Ectodermal cell (in vitro differentiated cells): ENCODE measurements at regions not wholly inside any gene's neighbourhood (a gene's known extent, or its start where the extent isn't known, plus 50 kb on each side); places are given as distances from the start of the nearest gene placed in this dataset.

Experiments used
- H3K27ac ChIP-seq: 2 replicates; pipeline ENCODE4 v1.7.0; 2013; ENCODE audit warnings: mild to moderate bottlenecking, low read depth, low read length; ENCODE audit not compliant: insufficient read depth, poor library complexity, severe bottlenecking
- H3K27me3 ChIP-seq: 2 replicates; pipeline ENCODE4 v1.7.0; 2013; ENCODE audit warnings: mild to moderate bottlenecking, low read length; ENCODE audit not compliant: insufficient read depth, control insufficient read depth, poor library complexity, severe bottlenecking
- H3K36me3 ChIP-seq: one replicate; pipeline ENCODE4 v1.7.0; 2013; ENCODE audit warnings: low read length; ENCODE audit not compliant: control insufficient read depth, insufficient read depth
- H3K4me1 ChIP-seq: one replicate; pipeline ENCODE4 v1.7.0; 2013; ENCODE audit warnings: low read length; ENCODE audit not compliant: control insufficient read depth, insufficient read depth
- H3K4me3 ChIP-seq: 2 replicates; pipeline ENCODE4 v1.7.0; 2013; ENCODE audit warnings: low read depth, low read length, control low read depth; ENCODE audit not compliant: insufficient read depth
- H3K9me3 ChIP-seq: 2 replicates; pipeline ENCODE4 v1.7.0; 2013; ENCODE audit warnings: mild to moderate bottlenecking, low read length, moderate library complexity; ENCODE audit not compliant: control insufficient read depth
- WGBS, 2 experiments: methylation state at CpG; one replicate each; pipeline ENCODE4 v1.1.7; 2013; ENCODE audit warnings: missing lambda C conversion rate in 2 of 2; 5-methylcytosine and 5-hydroxymethylcytosine counted together

- Histone ChIP-seq H3K4me3 (no peak overlapping the region), H3K9me3 (no peaks in the 10 kb centered on the region), H3K27me3 (no peaks in the 10 kb centered on the region), H3K36me3 (no peaks in the 10 kb centered on the region), H3K27ac (no peak overlapping the region), H3K4me1 (no peaks in the 10 kb centered on the region)
- WGBS, 2 experiments, result 90 to 91% methylated on average over 15 of the region's 15 CpGs
Observed at GRCh38 chr22:49092716-49093115, 735.0 kb downstream of the BRD1 start.

- Histone ChIP-seq H3K4me1 (no peaks in the 10 kb centered on the region), H3K9me3 (no peaks in the 10 kb centered on the region), H3K36me3 (no peaks in the 10 kb centered on the region), H3K4me3 (no peak overlapping the region), H3K27ac (no peak overlapping the region), H3K27me3 (no peaks in the 10 kb centered on the region)
- 84 to 87% methylated on average over 13 of the region's 13 CpGs for WGBS, 2 experiments
Observed at GRCh38 chr22:49091917-49092545, 735.6 kb downstream of the BRD1 start.

- H3K4me3 ChIP-seq, result no peak overlapping the region
- no peak overlapping the region for H3K27ac ChIP-seq
- no peaks in the 10 kb centered on the region for H3K27me3 ChIP-seq
- no peaks in the 10 kb centered on the region for H3K36me3 ChIP-seq
- 93% methylated on average over 19 of the region's 19 CpGs for whole genome bisulfite sequencing, 2 experiments
- no peaks in the 10 kb centered on the region for H3K9me3 ChIP-seq
- no peaks in the 10 kb centered on the region for H3K4me1 ChIP-seq
Observed at GRCh38 chr22:49091451-49091850, 736.2 kb downstream of the BRD1 start.

GRCh38 chr22:49090853-49091135, 736.9 kb downstream of the BRD1 start:
- Histone ChIP-seq H3K4me1 (no peaks in the 10 kb centered on the region), H3K27me3 (no peaks in the 10 kb centered on the region), H3K36me3 (no peaks in the 10 kb centered on the region), H3K4me3 (no peak overlapping the region), H3K27ac (no peak overlapping the region), H3K9me3 (no peaks in the 10 kb centered on the region)
- WGBS, 2 experiments, result 78 to 79% methylated on average over 10 of the region's 10 CpGs

- H3K4me3 ChIP-seq, result no peak overlapping the region
- 91 to 93% methylated on average over 20 of the region's 20 CpGs for WGBS, 2 experiments
- H3K4me1 ChIP-seq, result no peaks in the 10 kb centered on the region
- H3K27ac ChIP-seq, result no peak overlapping the region
- H3K27me3 ChIP-seq, result no peaks in the 10 kb centered on the region
- no peaks in the 10 kb centered on the region for H3K36me3 ChIP-seq
- no peaks in the 10 kb centered on the region for H3K9me3 ChIP-seq
Observed at GRCh38 chr22:49090061-49090852, 737.4 kb downstream of the BRD1 start.

- Histone ChIP-seq H3K27ac (no peak overlapping the region), H3K27me3 (no peaks in the 10 kb centered on the region), H3K4me1 (no peaks in the 10 kb centered on the region), H3K4me3 (no peak overlapping the region), H3K36me3 (no peaks in the 10 kb centered on the region), H3K9me3 (no peaks in the 10 kb centered on the region)
- WGBS, 2 experiments, result 90 to 92% methylated on average over 35 of the region's 35 CpGs
Observed at GRCh38 chr22:49088801-49089791, 738.6 kb downstream of the BRD1 start.

GRCh38 chr22:49087716-49088601, 739.7 kb downstream of the BRD1 start:
- Histone ChIP-seq H3K9me3 (no peaks in the 10 kb centered on the region), H3K4me1 (no peaks in the 10 kb centered on the region), H3K4me3 (no peak overlapping the region), H3K27ac (no peak overlapping the region), H3K27me3 (no peaks in the 10 kb centered on the region), H3K36me3 (no peaks in the 10 kb centered on the region)
- WGBS, 2 experiments, result 90 to 92% methylated on average over 26 of the region's 26 CpGs

GRCh38 chr22:49087198-49087597, 740.5 kb downstream of the BRD1 start:
- H3K27me3 ChIP-seq, result no peaks in the 10 kb centered on the region
- no peaks in the 10 kb centered on the region for H3K9me3 ChIP-seq
- WGBS, 2 experiments, result 91 to 94% methylated on average over 10 of the region's 10 CpGs
- H3K27ac ChIP-seq, result no peak overlapping the region
- H3K4me3 ChIP-seq, result no peak overlapping the region
- H3K36me3 ChIP-seq, result no peaks in the 10 kb centered on the region
- H3K4me1 ChIP-seq, result no peaks in the 10 kb centered on the region

GRCh38 chr22:49086606-49087157, 741.0 kb downstream of the BRD1 start:
- H3K36me3 ChIP-seq, result no peaks in the 10 kb centered on the region
- H3K27ac ChIP-seq, result no peak overlapping the region
- 92 to 95% methylated on average over 12 of the region's 12 CpGs for WGBS, 2 experiments

More at GRCh38 chr22:49086606-49087157, 741.0 kb downstream of the BRD1 start:
- H3K4me3 ChIP-seq, result no peak overlapping the region
- H3K27me3 ChIP-seq, result no peaks in the 10 kb centered on the region
- no peaks in the 10 kb centered on the region for H3K9me3 ChIP-seq
- no peaks in the 10 kb centered on the region for H3K4me1 ChIP-seq
